Gastrocnemius medialis (tissue), 4 donors: ENCODE measurements at regions not wholly inside any gene's neighbourhood (a gene's known extent, or its start where the extent isn't known, plus 50 kb on each side); places are given as distances from the start of the nearest gene placed in this dataset.

Source experiments
- ATAC-seq, 2 donors: fragments of 150-250 bp; one replicate each; pipeline ENCODE4 v1.9.1; 2016
- DNase-seq, 2 donors: peaks; one replicate each; pipeline ENCODE4 v3.0.0-alpha.2; 2019
- H3K27ac ChIP-seq, 4 donors: fragments of 200-600 bp; sonication (generic); 1 replicate in 1 of 4; 2 replicates in 3 of 4; pipeline ENCODE4 v1.5.1; 2016 to 2018; ENCODE audit warnings: mild to moderate bottlenecking in 2 of 4, moderate library complexity in 1 of 4
- H3K27me3 ChIP-seq, 3 donors: fragments of 200-600 bp; sonication (generic) in 2 of 3; 1 replicate in 1 of 3; 2 replicates in 2 of 3; pipeline versions ENCODE4 v1.5.1 to v1.6.0; 2016 to 2019; ENCODE audit warnings: mild to moderate bottlenecking in 1 of 3, moderate library complexity in 1 of 3
- H3K36me3 ChIP-seq, 2 donors: fragments of 200-600 bp; sonication (generic) in 1 of 2; one replicate each; pipeline ENCODE4 v1.5.1; 2017 to 2018
- H3K4me1 ChIP-seq, 2 donors: fragments of 200-600 bp; sonication (generic) in 1 of 2; one replicate each; pipeline ENCODE4 v1.5.1; 2016 to 2017; ENCODE audit warnings: mild to moderate bottlenecking in 2 of 2
- H3K4me3 ChIP-seq, 4 donors: fragments of 200-600 bp; sonication (generic) in 3 of 4; 1 replicate in 1 of 4; 2 replicates in 3 of 4; pipeline ENCODE4 v1.5.1; 2016 to 2019; ENCODE audit warnings: mild to moderate bottlenecking in 2 of 4
- H3K9me3 ChIP-seq, 3 donors: fragments of 200-600 bp; sonication (generic) in 2 of 3; 1 replicate in 1 of 3; 2 replicates in 2 of 3; pipeline ENCODE4 v1.5.1; 2016 to 2019
- POLR2A ChIP-seq, 2 donors: fragments of 450-650 bp; IDR thresholded peaks; one replicate each; pipeline ENCODE4 v1.6.1; 2017; ENCODE audit warnings: antibody characterized with exemption in 2 of 2, mild to moderate bottlenecking in 2 of 2, moderate library complexity in 2 of 2
- in situ Hi-C, 4 donors: fragments of 200-750 bp; cut with MboI; loops; one replicate each; pipeline versions ENCODE4 v1.15.0 to v1.8.0; 2017; ENCODE audit warnings: low sequenced_read_pairs in 4 of 4
- intact Hi-C: fragments of 100-400 bp; cut with DNase I; formaldehyde crosslinking; loops from one replicate; pipeline ENCODE4 v1.15.1; 2023; ENCODE audit warnings: low total_unique reads
- TF ChIP-seq, protein P1 (sequence below), 5 experiments: fragments of 450-650 bp in 3 of 5; fragments of 200-600 bp in 2 of 5; sonication (generic) in 2 of 5; IDR thresholded peaks in 4 of 5; conservative IDR thresholded peaks in 1 of 5; 1 replicate in 4 of 5; 2 replicates in 1 of 5; pipeline ENCODE4 v1.5.1; 2016 to 2019; ENCODE audit warnings: antibody characterized with exemption in 5 of 5, mild to moderate bottlenecking in 3 of 5, moderate library complexity in 3 of 5

- intact Hi-C loops (no loop called here), in situ Hi-C loops (no loop called here)
- Histone ChIP-seq H3K27ac (no peak overlapping the region), H3K4me3 (no peak overlapping the region), H3K36me3 (no peaks in the 10 kb centered on the region), H3K4me1 (peaks cover 4 to 13% of the 10 kb centered on the region in 2 donors), H3K27me3 (no peaks in the 10 kb centered on the region), H3K9me3 (no peaks in the 10 kb centered on the region)
- ATAC-seq: no peak
- no peak for DNase-seq
- TF ChIP-seq, protein P1, sequence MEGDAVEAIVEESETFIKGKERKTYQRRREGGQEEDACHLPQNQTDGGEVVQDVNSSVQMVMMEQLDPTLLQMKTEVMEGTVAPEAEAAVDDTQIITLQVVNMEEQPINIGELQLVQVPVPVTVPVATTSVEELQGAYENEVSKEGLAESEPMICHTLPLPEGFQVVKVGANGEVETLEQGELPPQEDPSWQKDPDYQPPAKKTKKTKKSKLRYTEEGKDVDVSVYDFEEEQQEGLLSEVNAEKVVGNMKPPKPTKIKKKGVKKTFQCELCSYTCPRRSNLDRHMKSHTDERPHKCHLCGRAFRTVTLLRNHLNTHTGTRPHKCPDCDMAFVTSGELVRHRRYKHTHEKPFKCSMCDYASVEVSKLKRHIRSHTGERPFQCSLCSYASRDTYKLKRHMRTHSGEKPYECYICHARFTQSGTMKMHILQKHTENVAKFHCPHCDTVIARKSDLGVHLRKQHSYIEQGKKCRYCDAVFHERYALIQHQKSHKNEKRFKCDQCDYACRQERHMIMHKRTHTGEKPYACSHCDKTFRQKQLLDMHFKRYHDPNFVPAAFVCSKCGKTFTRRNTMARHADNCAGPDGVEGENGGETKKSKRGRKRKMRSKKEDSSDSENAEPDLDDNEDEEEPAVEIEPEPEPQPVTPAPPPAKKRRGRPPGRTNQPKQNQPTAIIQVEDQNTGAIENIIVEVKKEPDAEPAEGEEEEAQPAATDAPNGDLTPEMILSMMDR (IDR thresholded peaks at IDR 0.05 in 4 of 5, conservative IDR thresholded peaks at IDR 0.05 in 1 of 5): no peak
- TF ChIP-seq POLR2A (IDR thresholded peaks at IDR 0.05): no peak
These were observed 106.7 kb upstream of the PRSS58 start for GRCh38 chr7:142364551-142364950.

GRCh38 chr7:142362349-142362748, 104.5 kb upstream of the PRSS58 start:
- Histone ChIP-seq H3K9me3 (no peaks in the 10 kb centered on the region), H3K27me3 (no peaks in the 10 kb centered on the region), H3K27ac (no peak overlapping the region), H3K36me3 (no peaks in the 10 kb centered on the region), H3K4me1 (peaks cover 4 to 16% of the 10 kb centered on the region in 2 donors), H3K4me3 (no peak overlapping the region)
- no peak for TF ChIP-seq POLR2A (IDR thresholded peaks at IDR 0.05)
- TF ChIP-seq, protein P1 (IDR thresholded peaks at IDR 0.05 in 4 of 5, conservative IDR thresholded peaks at IDR 0.05 in 1 of 5): no peak
- in situ Hi-C loops: no loop called here
- intact Hi-C loops: no loop called here
- ATAC-seq (no peak), DNase-seq (no peak)

DNA sequence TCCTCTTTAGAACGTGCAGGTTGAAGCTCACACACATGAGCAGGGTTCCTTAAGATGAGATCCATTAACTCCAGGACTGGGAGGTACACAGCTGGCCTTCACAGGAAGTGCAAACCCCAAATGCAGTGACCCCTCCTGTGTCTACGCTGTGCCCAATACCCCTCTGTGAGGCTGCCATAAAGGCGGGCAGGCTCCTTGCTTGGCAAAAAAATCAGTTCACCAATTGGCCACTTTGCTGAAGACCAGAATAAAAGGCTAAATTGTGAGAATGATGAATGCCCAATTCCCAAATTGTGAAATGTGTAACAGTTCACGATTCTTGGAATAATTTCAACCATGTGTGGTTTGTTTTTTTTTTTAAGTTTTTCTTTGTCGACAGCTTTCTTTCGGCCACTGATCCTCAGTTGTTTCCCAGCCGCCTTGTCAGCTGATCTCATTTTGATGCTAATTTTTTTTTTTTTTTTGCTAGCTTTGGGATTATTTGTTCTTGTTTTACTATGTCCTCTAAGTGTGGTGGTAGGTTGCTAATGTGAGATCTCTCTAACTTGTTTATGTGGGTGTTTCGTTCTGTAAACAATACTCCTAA, 101.9 kb upstream of the PRSS58 start:
- intact Hi-C loops: loop anchor here (10.0 kb wide), 1 partner anchor 125 kb away; no protein-coding TSS in a partner anchor
- Histone ChIP-seq H3K4me3 (no peak overlapping the region), H3K9me3 (no peaks in the 10 kb centered on the region), H3K36me3 (no peaks in the 10 kb centered on the region), H3K4me1 (peaks cover 4 to 16% of the 10 kb centered on the region in 2 donors), H3K27ac (peak overlapping the region; percentile 18 to 43 (median 40)), H3K27me3 (no peaks in the 10 kb centered on the region)
- ATAC-seq (peak; percentile 25 to 35), DNase-seq (no peak)
- TF ChIP-seq, protein P1 (IDR thresholded peaks at IDR 0.05 in 4 of 5, conservative IDR thresholded peaks at IDR 0.05 in 1 of 5): no peak
- no peak for TF ChIP-seq POLR2A (IDR thresholded peaks at IDR 0.05)
- in situ Hi-C loops: loop anchor here in 2 of 4 donors (5.0 to 10.0 kb wide), 2 partner anchors 123 to 125 kb away; no protein-coding TSS in a partner anchor

DNA sequence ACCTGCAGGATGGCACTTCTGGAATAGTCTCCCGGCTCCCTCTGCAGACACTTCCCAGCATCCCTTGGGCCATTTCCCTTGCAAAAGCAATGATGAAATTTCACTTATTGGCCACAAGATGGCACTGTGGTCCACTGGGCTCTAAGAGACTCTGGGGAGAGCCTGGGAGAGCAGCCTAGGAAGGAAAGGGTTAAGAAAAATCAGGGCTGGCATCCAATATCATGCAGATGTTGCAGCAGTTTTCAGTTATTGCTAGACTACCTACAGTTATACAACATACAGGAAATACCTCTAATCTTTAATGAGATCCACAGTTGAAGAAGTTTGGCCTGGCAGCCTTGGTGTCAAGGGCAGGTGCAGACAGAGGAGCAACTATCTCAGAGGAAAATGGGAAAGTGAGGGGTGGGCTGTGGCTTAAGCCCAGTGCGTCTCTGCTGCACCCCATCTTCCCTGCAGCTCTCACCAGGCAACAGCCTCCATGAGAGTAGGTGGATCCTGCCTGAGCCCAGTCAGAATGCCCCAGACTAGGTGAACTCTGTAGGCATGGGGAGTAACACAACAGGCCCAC, 100.2 kb upstream of the PRSS58 start:
- H3K27ac ChIP-seq: peak overlapping the region in 1 of 4 donors; percentile 42
- no peaks in the 10 kb centered on the region for H3K36me3 ChIP-seq
- peak; percentile 66 to 87 for ATAC-seq
- H3K27me3 ChIP-seq: no peaks in the 10 kb centered on the region
- peaks cover 4 to 9% of the 10 kb centered on the region in 2 donors for H3K4me1 ChIP-seq
- H3K9me3 ChIP-seq: no peaks in the 10 kb centered on the region
- DNase-seq: peak in 1 of 2 donors; percentile 33
- intact Hi-C loops (loop anchor here (10.0 kb wide), 1 partner anchor 127 kb away; no protein-coding TSS in a partner anchor), in situ Hi-C loops (loop anchor here in 2 of 4 donors (5.0 to 10.0 kb wide), 2 partner anchors 124 to 127 kb away; no protein-coding TSS in a partner anchor)
- no peak overlapping the region for H3K4me3 ChIP-seq
- TF ChIP-seq POLR2A (IDR thresholded peaks at IDR 0.05): no peak
- TF ChIP-seq, protein P1 (IDR thresholded peaks at IDR 0.05 in 4 of 5, conservative IDR thresholded peaks at IDR 0.05 in 1 of 5): peak; percentile 66 to 86 (median 77)
